ENCODE measurements at regions not wholly inside any gene's neighbourhood (a gene's known extent, or its start where the extent isn't known, plus 50 kb on each side); places are given as distances from the start of the nearest gene placed in this dataset.

GRCh38 chrX:39476604-39477021 lies 621.1 kb downstream of the BCOR start:
- intact Hi-C loops (cut with DNase I), result loop anchor here (10.0 kb wide), 1 partner anchor 208 kb away; no protein-coding TSS in a partner anchor
- H3K4me1 ChIP-seq, result peaks cover 0 to 12% (median 0%) of the 10 kb centered on the region in 4 donors
- TF ChIP-seq, protein P1, sequence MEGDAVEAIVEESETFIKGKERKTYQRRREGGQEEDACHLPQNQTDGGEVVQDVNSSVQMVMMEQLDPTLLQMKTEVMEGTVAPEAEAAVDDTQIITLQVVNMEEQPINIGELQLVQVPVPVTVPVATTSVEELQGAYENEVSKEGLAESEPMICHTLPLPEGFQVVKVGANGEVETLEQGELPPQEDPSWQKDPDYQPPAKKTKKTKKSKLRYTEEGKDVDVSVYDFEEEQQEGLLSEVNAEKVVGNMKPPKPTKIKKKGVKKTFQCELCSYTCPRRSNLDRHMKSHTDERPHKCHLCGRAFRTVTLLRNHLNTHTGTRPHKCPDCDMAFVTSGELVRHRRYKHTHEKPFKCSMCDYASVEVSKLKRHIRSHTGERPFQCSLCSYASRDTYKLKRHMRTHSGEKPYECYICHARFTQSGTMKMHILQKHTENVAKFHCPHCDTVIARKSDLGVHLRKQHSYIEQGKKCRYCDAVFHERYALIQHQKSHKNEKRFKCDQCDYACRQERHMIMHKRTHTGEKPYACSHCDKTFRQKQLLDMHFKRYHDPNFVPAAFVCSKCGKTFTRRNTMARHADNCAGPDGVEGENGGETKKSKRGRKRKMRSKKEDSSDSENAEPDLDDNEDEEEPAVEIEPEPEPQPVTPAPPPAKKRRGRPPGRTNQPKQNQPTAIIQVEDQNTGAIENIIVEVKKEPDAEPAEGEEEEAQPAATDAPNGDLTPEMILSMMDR (IDR thresholded peaks at IDR 0.05), result no peak
- no peak for TF ChIP-seq EP300 (IDR thresholded peaks at IDR 0.05)
- TF ChIP-seq POLR2AphosphoS5 (IDR thresholded peaks at IDR 0.05), result no peak
- TF ChIP-seq POLR2A (IDR thresholded peaks at IDR 0.05), result no peak
- no peak overlapping the region for H3K4me3 ChIP-seq
- H3K9me3 ChIP-seq, result no peaks in the 10 kb centered on the region
- no peak for DNase-seq
- 87 to 88% methylated on average over 15 of the region's 15 CpGs for WGBS, 2 donors
- H3K27ac ChIP-seq, result no peak overlapping the region
- H3K27me3 ChIP-seq, result peaks cover 0 to 3% (median 0%) of the 10 kb centered on the region in 3 donors
- H3K36me3 ChIP-seq, result no peaks in the 10 kb centered on the region

- no peaks in the 10 kb centered on the region for H3K9me3 ChIP-seq
- H3K4me3 ChIP-seq, result no peak overlapping the region
- intact Hi-C loops (cut with DNase I), result loop anchor here (10.0 kb wide), 1 partner anchor 208 kb away; no protein-coding TSS in a partner anchor
- H3K4me1 ChIP-seq, result peaks cover 0 to 6% (median 0%) of the 10 kb centered on the region in 4 donors
- DNase-seq, result no peak
- peaks cover 0 to 3% (median 0%) of the 10 kb centered on the region in 3 donors for H3K27me3 ChIP-seq
- 74 to 87% methylated on average over 17 of the region's 17 CpGs for WGBS, 2 donors
- TF ChIP-seq POLR2AphosphoS5 (IDR thresholded peaks at IDR 0.05) (no peak), POLR2A (IDR thresholded peaks at IDR 0.05) (no peak), EP300 (IDR thresholded peaks at IDR 0.05) (no peak)
- TF ChIP-seq, protein P1 (IDR thresholded peaks at IDR 0.05), result no peak
- peak overlapping the region in 1 of 4 donors; percentile 42 for H3K27ac ChIP-seq
- no peaks in the 10 kb centered on the region for H3K36me3 ChIP-seq
Observed at GRCh38 chrX:39477031-39477761, 620.6 kb downstream of the BCOR start.

DNA sequence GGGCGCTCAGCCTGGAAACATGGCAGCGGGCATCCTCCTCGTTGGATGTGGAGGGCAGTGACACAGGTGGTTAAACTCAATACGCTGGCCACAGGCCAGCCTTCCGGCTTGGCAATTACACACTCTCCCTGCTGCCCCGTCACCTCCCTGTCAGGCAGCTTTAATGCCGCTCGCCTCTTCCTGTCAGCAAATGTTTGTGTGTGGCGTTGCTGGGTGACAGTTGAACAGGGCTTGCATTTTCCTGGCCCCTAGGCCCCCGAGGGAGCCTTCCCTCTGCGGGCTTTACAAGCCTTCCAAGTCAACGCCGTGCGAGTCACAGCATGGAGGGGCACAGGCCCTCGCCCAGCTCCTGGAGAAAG lies 620.0 kb downstream of the BCOR start:
- DNase-seq, result no peak
- H3K4me1 ChIP-seq, result peaks cover 0 to 6% (median 0%) of the 10 kb centered on the region in 4 donors
- H3K27ac ChIP-seq, result peak overlapping the region in 1 of 4 donors; percentile 42
- H3K4me3 ChIP-seq, result no peak overlapping the region
- H3K9me3 ChIP-seq, result no peaks in the 10 kb centered on the region
- TF ChIP-seq EP300 (IDR thresholded peaks at IDR 0.05) (no peak), POLR2AphosphoS5 (IDR thresholded peaks at IDR 0.05) (peak in 1 of 4 donors; percentile 20)
- intact Hi-C loops (cut with DNase I), result loop anchor here (10.0 kb wide), 1 partner anchor 207 kb away; no protein-coding TSS in a partner anchor
- H3K27me3 ChIP-seq, result peaks cover 0 to 3% (median 0%) of the 10 kb centered on the region in 3 donors
- WGBS, 2 donors, result 10 to 16% methylated on average over 15 of the region's 15 CpGs
- no peaks in the 10 kb centered on the region for H3K36me3 ChIP-seq

- no peak for TF ChIP-seq POLR2A (IDR thresholded peaks at IDR 0.05)
- no peak for TF ChIP-seq EP300 (IDR thresholded peaks at IDR 0.05)
- TF ChIP-seq, protein P1 (IDR thresholded peaks at IDR 0.05), result no peak
- TF ChIP-seq POLR2AphosphoS5 (IDR thresholded peaks at IDR 0.05), result no peak
- peaks cover 0 to 3% (median 0%) of the 10 kb centered on the region in 4 donors for H3K4me1 ChIP-seq
- no peaks in the 10 kb centered on the region for H3K9me3 ChIP-seq
- H3K27me3 ChIP-seq, result peaks cover 0 to 3% (median 0%) of the 10 kb centered on the region in 3 donors
- no peak for DNase-seq
- intact Hi-C loops (cut with DNase I), result loop anchor here (10.0 kb wide), 1 partner anchor 205 kb away; no protein-coding TSS in a partner anchor
- no peak overlapping the region for H3K27ac ChIP-seq
- no peak overlapping the region for H3K4me3 ChIP-seq
- no peaks in the 10 kb centered on the region for H3K36me3 ChIP-seq
- 88 to 91% methylated on average over 4 of the region's 4 CpGs for WGBS, 2 donors
Observed at GRCh38 chrX:39479856-39480255, 617.9 kb downstream of the BCOR start.

DNA sequence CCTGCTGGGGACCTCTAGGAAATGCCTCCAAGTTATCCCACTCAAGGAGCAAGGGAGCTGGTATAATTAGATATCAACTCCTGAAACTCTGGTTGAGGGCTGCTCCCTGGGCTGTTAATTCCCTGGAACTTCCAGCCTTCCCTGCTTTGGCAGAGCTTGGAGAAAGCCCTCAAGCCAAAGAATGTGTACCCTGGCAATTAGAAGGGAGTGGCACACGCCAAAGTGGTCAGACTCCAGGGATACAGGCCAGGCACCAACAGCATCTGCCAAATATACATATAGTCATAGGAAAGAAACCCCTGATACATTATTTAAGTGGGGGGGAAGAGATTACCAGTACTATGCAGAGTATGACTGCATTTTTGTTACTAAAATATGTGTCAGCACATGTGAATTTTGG lies 616.8 kb downstream of the BCOR start:
- Histone ChIP-seq H3K27me3 (peaks cover 0 to 3% (median 0%) of the 10 kb centered on the region in 3 donors), H3K36me3 (no peaks in the 10 kb centered on the region), H3K4me1 (peaks cover 0 to 4% (median 0%) of the 10 kb centered on the region in 4 donors), H3K4me3 (no peak overlapping the region), H3K9me3 (no peaks in the 10 kb centered on the region), H3K27ac (no peak overlapping the region)
- WGBS, 2 donors, result 18 to 56% methylated on average over 1 of the region's 1 CpG
- intact Hi-C loops (cut with DNase I), result no loop called here
- TF ChIP-seq, protein P1 (IDR thresholded peaks at IDR 0.05), result no peak
- no peak for TF ChIP-seq POLR2A (IDR thresholded peaks at IDR 0.05)
- no peak for TF ChIP-seq EP300 (IDR thresholded peaks at IDR 0.05)
- TF ChIP-seq POLR2AphosphoS5 (IDR thresholded peaks at IDR 0.05), result no peak
- DNase-seq, result no peak
